GM10266 (cell line): ENCODE measurements at regions not wholly inside any gene's neighbourhood (a gene's known extent, or its start where the extent isn't known, plus 50 kb on each side); places are given as distances from the start of the nearest gene placed in this dataset.

Source experiments
- DNase-seq: peaks from one replicate; pipeline ENCODE4 v3.0.0; 2012; ENCODE audit errors: extremely low spot score
- CTCF ChIP-seq: IDR thresholded peaks from 2 replicates; pipeline ENCODE4 v1.5.1; 2012; ENCODE audit warnings: mild to moderate bottlenecking, low read depth; ENCODE audit not compliant: control insufficient read depth, insufficient read depth; ENCODE audit errors: missing control alignments

- TF ChIP-seq CTCF = no peak
- DNase-seq = no peak
These were observed 560.3 kb upstream of the ANO3 start for GRCh38 chr11:25771605-25772004.

- no peak for TF ChIP-seq CTCF
- no peak for DNase-seq
These were observed 556.3 kb upstream of the ANO3 start for GRCh38 chr11:25775603-25776002.

GRCh38 chr11:25776238-25776637 lies 555.7 kb upstream of the ANO3 start:
- no peak for DNase-seq
- TF ChIP-seq CTCF = no peak

- TF ChIP-seq CTCF = no peak
- DNase-seq = no peak
These were observed 554.6 kb upstream of the ANO3 start for GRCh38 chr11:25777343-25777742.

GRCh38 chr11:25779033-25779432 lies 552.9 kb upstream of the ANO3 start:
- no peak for TF ChIP-seq CTCF
- no peak for DNase-seq

- no peak for TF ChIP-seq CTCF
- no peak for DNase-seq
These were observed 544.5 kb upstream of the ANO3 start for GRCh38 chr11:25787416-25787815.

- no peak for DNase-seq
- no peak for TF ChIP-seq CTCF
These were observed 541.5 kb upstream of the ANO3 start for GRCh38 chr11:25790396-25790795.

- no peak for TF ChIP-seq CTCF
- no peak for DNase-seq
These were observed 538.3 kb upstream of the ANO3 start for GRCh38 chr11:25793637-25794036.
